Neural cell (in vitro differentiated cells): ENCODE measurements at regions not wholly inside any gene's neighbourhood (a gene's known extent, or its start where the extent isn't known, plus 50 kb on each side); places are given as distances from the start of the nearest gene placed in this dataset.

Experiments used
- H2AFZ ChIP-seq: fragments of 200-600, 300-800 bp; sonication (generic), shearing (Covaris generic); 2 replicates; pipeline ENCODE4 v1.6.0; 2014; ENCODE audit warnings: low read depth, mild to moderate bottlenecking, antibody characterized with exemption, low read length, moderate library complexity
- H3F3A ChIP-seq: fragments of 200-600 bp; shearing (Covaris generic); 2 replicates; pipeline ENCODE4 v1.6.1; 2016; ENCODE audit warnings: mild to moderate bottlenecking, moderate library complexity, mixed read lengths, antibody characterized with exemption, low read length; ENCODE audit not compliant: insufficient read depth, poor library complexity, severe bottlenecking
- H3K27ac ChIP-seq: fragments of 200-600, 300-800 bp; sonication (generic), shearing (Covaris generic); 2 replicates; pipeline ENCODE4 v1.5.1; 2014; ENCODE audit warnings: mild to moderate bottlenecking, low read length, moderate library complexity
- H3K27me3 ChIP-seq: fragments of 300-800, 200-600 bp; sonication (generic), shearing (Covaris generic); 2 replicates; pipeline ENCODE4 v1.6.0; 2014; ENCODE audit warnings: mild to moderate bottlenecking, low read depth, low read length, moderate library complexity; ENCODE audit not compliant: insufficient read depth
- H3K36me3 ChIP-seq: fragments of 300-800, 200-600 bp; sonication (generic), shearing (Covaris generic); 2 replicates; pipeline ENCODE4 v1.5.1; 2014; ENCODE audit warnings: mild to moderate bottlenecking, antibody characterized with exemption, low read length, moderate library complexity; ENCODE audit not compliant: insufficient read depth
- H3K4me2 ChIP-seq: fragments of 300-800, 200-600 bp; sonication (generic), shearing (Covaris generic); 2 replicates; pipeline ENCODE4 v1.6.0; 2014; ENCODE audit warnings: mild to moderate bottlenecking, low read length
- H3K4me3 ChIP-seq: fragments of 300-800, 200-600 bp; sonication (generic), shearing (Covaris generic); 2 replicates; pipeline ENCODE4 v1.5.1; 2014; ENCODE audit warnings: mild to moderate bottlenecking, low read length, moderate library complexity
- H3K79me2 ChIP-seq: fragments of 200-600 bp; shearing (Covaris generic); replicated peaks from 2 replicates; pipeline ENCODE4 v1.6.0; 2014; ENCODE audit warnings: mild to moderate bottlenecking, low read length, moderate library complexity; ENCODE audit not compliant: insufficient read depth
- H3K9ac ChIP-seq: fragments of 300-800, 200-600 bp; sonication (generic), shearing (Covaris generic); 2 replicates; pipeline ENCODE4 v1.6.1; 2016; ENCODE audit warnings: mild to moderate bottlenecking, low read length, mixed read lengths
- H3K9me2 ChIP-seq: fragments of 200-600 bp; shearing (Covaris generic); 2 replicates; pipeline ENCODE4 v1.6.1; 2016; ENCODE audit warnings: mild to moderate bottlenecking, low read length, mixed read lengths; ENCODE audit not compliant: insufficient read depth
- H3K9me3 ChIP-seq: fragments of 200-600, 300-800 bp; sonication (generic), shearing (Covaris generic); 2 replicates; pipeline ENCODE4 v1.6.1; 2016; ENCODE audit warnings: mild to moderate bottlenecking, mixed run types, low read length, moderate library complexity, mixed read lengths
- H4K20me1 ChIP-seq: fragments of 200-600 bp; shearing (Covaris generic); 2 replicates; pipeline ENCODE4 v1.6.1; 2016; ENCODE audit warnings: mild to moderate bottlenecking, mixed run types; ENCODE audit not compliant: insufficient read depth
- CTCF ChIP-seq: fragments of 450-650 bp; IDR thresholded peaks from 2 replicates; pipeline ENCODE4 v1.5.1; 2014; ENCODE audit warnings: antibody characterized with exemption, mild to moderate bottlenecking, moderate library complexity; ENCODE audit not compliant: poor library complexity, severe bottlenecking
- EP300 ChIP-seq: fragments of 450-650 bp; conservative IDR thresholded peaks from 2 replicates; pipeline ENCODE4 v1.6.1; 2014; ENCODE audit warnings: antibody characterized with exemption, mild to moderate bottlenecking, moderate library complexity; ENCODE audit not compliant: poor library complexity, severe bottlenecking
- EZH2 ChIP-seq: fragments of 200-600, 300-800 bp; shearing (Covaris generic), sonication (generic); IDR thresholded peaks from 2 replicates; pipeline ENCODE4 v1.6.1; 2014; ENCODE audit warnings: antibody characterized with exemption, low read length, borderline replicate concordance, mild to moderate bottlenecking; ENCODE audit not compliant: insufficient read depth, poor library complexity, severe bottlenecking
- MXI1 ChIP-seq: fragments of 450-650 bp; conservative IDR thresholded peaks from 2 replicates; pipeline ENCODE4 v1.6.1; 2014; ENCODE audit warnings: antibody characterized with exemption, mild to moderate bottlenecking; ENCODE audit not compliant: poor library complexity, severe bottlenecking
- POLR2AphosphoS5 ChIP-seq: IDR thresholded peaks from 2 replicates; pipeline ENCODE4 v1.6.1; 2012
- RAD21 ChIP-seq: fragments of 450-650 bp; conservative IDR thresholded peaks from 2 replicates; pipeline ENCODE4 v1.6.1; 2014; ENCODE audit warnings: antibody characterized with exemption, mild to moderate bottlenecking, moderate library complexity
- REST ChIP-seq: IDR thresholded peaks from 2 replicates; pipeline ENCODE4 v1.6.1; 2012; ENCODE audit warnings: borderline replicate concordance
- SMC3 ChIP-seq: fragments of 450-650 bp; conservative IDR thresholded peaks from 2 replicates; pipeline ENCODE4 v1.6.1; 2014; ENCODE audit warnings: antibody characterized with exemption, mild to moderate bottlenecking, moderate library complexity; ENCODE audit not compliant: poor library complexity
- TAF1 ChIP-seq: IDR thresholded peaks from 2 replicates; pipeline ENCODE4 v1.6.1; 2012; ENCODE audit warnings: low read depth

DNA sequence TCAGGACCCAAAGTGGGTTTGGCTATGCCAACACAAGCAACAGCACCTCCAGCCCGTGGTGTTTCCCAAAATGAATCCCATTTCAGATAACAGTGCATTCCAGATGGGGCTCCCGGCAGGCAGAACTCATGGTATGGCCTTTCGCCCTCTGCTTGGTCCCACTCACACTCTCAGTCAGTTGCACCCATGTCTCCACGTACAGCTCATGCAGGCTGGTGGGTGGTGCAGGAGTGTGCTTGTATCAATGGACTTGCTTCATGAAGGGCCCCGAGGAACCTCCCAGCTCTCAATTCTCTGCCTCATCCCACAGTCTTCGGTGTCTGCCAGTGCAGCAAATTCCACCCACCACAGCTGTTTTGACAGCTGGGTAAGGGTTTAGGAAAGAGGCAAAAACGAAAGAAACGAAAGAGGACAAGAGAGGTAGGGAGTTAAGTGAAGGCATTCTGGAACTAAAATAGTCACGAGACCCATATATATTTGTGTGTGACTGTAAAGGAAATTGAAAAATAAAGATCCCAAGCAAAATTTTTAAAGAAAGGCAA lies 278.1 kb downstream of the DCDC2C start:
- no peaks in the 10 kb centered on the region for H3K36me3 ChIP-seq
- peaks cover 6% of the 10 kb centered on the region for H3K9me3 ChIP-seq
- H3K79me2 ChIP-seq: no peaks in the 10 kb centered on the region
- H3K4me3 ChIP-seq: no peak overlapping the region
- H3K9me2 ChIP-seq: no peaks in the 10 kb centered on the region
- H3K4me2 ChIP-seq: no peak overlapping the region
- H3F3A ChIP-seq: no peaks in the 10 kb centered on the region
- H3K27me3 ChIP-seq: no peaks in the 10 kb centered on the region
- no peak overlapping the region for H3K9ac ChIP-seq
- no peak overlapping the region for H2AFZ ChIP-seq
- H3K27ac ChIP-seq: no peak overlapping the region
- H4K20me1 ChIP-seq: no peaks in the 10 kb centered on the region
- no peak for TF ChIP-seq RAD21
- TF ChIP-seq TAF1: no peak
- no peak for TF ChIP-seq EP300
- no peak for TF ChIP-seq EZH2
- no peak for TF ChIP-seq MXI1
- TF ChIP-seq SMC3: no peak
- no peak for TF ChIP-seq POLR2AphosphoS5
- TF ChIP-seq CTCF: no peak
- TF ChIP-seq REST: no peak

DNA sequence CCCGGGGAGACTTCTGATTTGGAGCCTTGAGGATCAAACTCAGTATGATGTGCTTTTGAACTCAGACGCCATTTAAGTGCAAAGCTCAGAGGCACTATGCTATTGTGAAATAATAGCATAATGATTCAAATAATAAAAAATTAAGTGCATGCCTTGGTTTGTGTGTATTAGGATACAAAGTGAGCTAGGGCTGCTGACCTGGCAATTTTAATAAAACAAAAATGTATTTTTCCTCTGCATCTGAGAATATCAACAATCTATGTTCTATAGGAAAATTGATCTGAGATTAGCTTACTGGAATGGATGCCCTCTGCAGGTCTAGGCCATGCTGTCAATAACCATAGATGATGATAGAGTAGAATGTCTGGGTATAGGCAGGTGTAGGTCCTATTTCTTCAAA lies 278.8 kb downstream of the DCDC2C start:
- no peaks in the 10 kb centered on the region for H3F3A ChIP-seq
- H3K9ac ChIP-seq: no peak overlapping the region
- peaks cover 6% of the 10 kb centered on the region for H3K9me3 ChIP-seq
- H2AFZ ChIP-seq: no peak overlapping the region
- no peaks in the 10 kb centered on the region for H3K9me2 ChIP-seq
- no peaks in the 10 kb centered on the region for H3K27me3 ChIP-seq
- H3K36me3 ChIP-seq: no peaks in the 10 kb centered on the region
- no peak overlapping the region for H3K4me2 ChIP-seq
- H4K20me1 ChIP-seq: no peaks in the 10 kb centered on the region
- H3K79me2 ChIP-seq: no peaks in the 10 kb centered on the region
- H3K4me3 ChIP-seq: no peak overlapping the region
- TF ChIP-seq RAD21 (no peak), TAF1 (no peak), CTCF (no peak), REST (no peak), EP300 (no peak)
- no peak overlapping the region for H3K27ac ChIP-seq
